CD4-positive, alpha-beta T cell treated with Interleukin-17A for 4 hours (primary cell): ENCODE measurements at regions not wholly inside any gene's neighbourhood (a gene's known extent, or its start where the extent isn't known, plus 50 kb on each side); places are given as distances from the start of the nearest gene placed in this dataset.

ENCODE experiments used
- DNase-seq: peaks from one replicate; pipeline ENCODE4 v3.0.0-alpha.2; 2020; ENCODE audit warnings: mixed read lengths

- DNase-seq, result no peak
Observed at GRCh38 chr4:180564448-180564847, 1678.8 kb upstream of the TENM3 start.

- DNase-seq, result no peak
Observed at GRCh38 chr4:180565856-180566431, 1677.3 kb upstream of the TENM3 start.

GRCh38 chr4:180566492-180566891, 1676.7 kb upstream of the TENM3 start:
- no peak for DNase-seq

GRCh38 chr4:180567080-180567479, 1676.1 kb upstream of the TENM3 start:
- DNase-seq, result no peak

GRCh38 chr4:180571516-180572055, 1671.6 kb upstream of the TENM3 start:
- DNase-seq, result no peak

GRCh38 chr4:180578175-180578574, 1665.0 kb upstream of the TENM3 start:
- no peak for DNase-seq

- no peak for DNase-seq
Observed at GRCh38 chr4:180581061-180581460, 1662.1 kb upstream of the TENM3 start.

GRCh38 chr4:180587379-180587778, 1655.8 kb upstream of the TENM3 start:
- no peak for DNase-seq

GRCh38 chr4:180589575-180589974, 1653.6 kb upstream of the TENM3 start:
- DNase-seq, result no peak

- DNase-seq, result no peak
Observed at GRCh38 chr4:180596888-180597483, 1646.2 kb upstream of the TENM3 start.

- no peak for DNase-seq
Observed at GRCh38 chr4:180598281-180598680, 1644.9 kb upstream of the TENM3 start.

- DNase-seq, result no peak
Observed at GRCh38 chr4:180603791-180604190, 1639.4 kb upstream of the TENM3 start.

- DNase-seq, result no peak
Observed at GRCh38 chr4:180610324-180610723, 1632.9 kb upstream of the TENM3 start.

GRCh38 chr4:180615746-180616145, 1627.5 kb upstream of the TENM3 start:
- no peak for DNase-seq

- DNase-seq, result no peak
Observed at GRCh38 chr4:180617196-180617595, 1626.0 kb upstream of the TENM3 start.

GRCh38 chr4:180618396-180618795, 1624.8 kb upstream of the TENM3 start:
- no peak for DNase-seq

GRCh38 chr4:180619440-180619839, 1623.8 kb upstream of the TENM3 start:
- DNase-seq, result no peak

GRCh38 chr4:180622254-180622653, 1620.9 kb upstream of the TENM3 start:
- DNase-seq, result no peak

- DNase-seq, result no peak
Observed at GRCh38 chr4:180625653-180626052, 1617.5 kb upstream of the TENM3 start.

- no peak for DNase-seq
Observed at GRCh38 chr4:180630012-180630665, 1613.1 kb upstream of the TENM3 start.

GRCh38 chr4:180634306-180634705, 1608.9 kb upstream of the TENM3 start:
- DNase-seq, result no peak

GRCh38 chr4:180635281-180635680, 1607.9 kb upstream of the TENM3 start:
- DNase-seq, result no peak

GRCh38 chr4:180636696-180637404, 1606.4 kb upstream of the TENM3 start:
- DNase-seq, result no peak

- DNase-seq, result no peak
Observed at GRCh38 chr4:180637616-180638015, 1605.6 kb upstream of the TENM3 start.
